NOMO-1 (cell line): ENCODE measurements at regions not wholly inside any gene's neighbourhood (a gene's known extent, or its start where the extent isn't known, plus 50 kb on each side); places are given as distances from the start of the nearest gene placed in this dataset.

Experiments used
- DNase-seq, 2 experiments: peaks; one replicate each; lab custom pipeline; 2025; ENCODE audit not compliant: unreplicated experiment in 2 of 2; lab: John Stamatoyannopoulos, UW

DNA sequence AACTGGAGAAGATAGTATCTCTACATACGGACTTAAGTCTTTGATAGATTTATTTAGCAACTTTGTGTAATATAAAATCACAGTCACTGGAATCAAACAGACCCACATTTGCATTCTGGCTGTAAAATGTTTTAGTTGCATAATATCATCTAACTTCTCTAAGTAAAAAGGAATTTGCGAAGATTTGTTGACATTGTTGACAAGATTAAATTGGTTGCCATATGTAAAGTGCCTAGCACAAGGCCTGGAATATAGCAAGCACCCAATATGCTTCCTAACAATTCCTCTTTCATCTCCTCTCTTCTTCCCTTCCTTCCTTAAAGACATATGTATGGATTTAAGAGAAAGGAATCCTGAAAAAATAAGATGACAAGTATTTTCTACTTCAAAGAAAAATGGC, 295.4 kb upstream of the PPFIA2 start:
- no peak for DNase-seq

DNA sequence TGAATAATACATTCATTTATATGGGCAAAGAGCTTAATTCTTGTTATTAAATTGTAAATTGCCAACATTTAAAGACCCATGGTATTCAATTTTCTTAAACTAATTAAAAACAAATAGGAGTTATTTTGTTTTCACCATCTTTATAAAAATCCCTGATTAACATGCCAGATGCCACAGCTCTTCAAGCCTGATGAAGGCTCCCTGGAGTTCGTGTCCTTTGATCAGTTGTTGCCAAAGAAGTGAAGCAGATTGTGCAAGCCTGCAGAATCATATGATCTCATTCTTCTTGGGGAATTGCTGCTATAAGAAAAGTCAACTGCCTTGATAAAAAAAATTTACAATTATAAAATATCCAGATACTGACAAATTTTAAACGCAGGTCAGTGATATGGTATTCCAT, 288.3 kb upstream of the PPFIA2 start:
- DNase-seq, result no peak

DNA sequence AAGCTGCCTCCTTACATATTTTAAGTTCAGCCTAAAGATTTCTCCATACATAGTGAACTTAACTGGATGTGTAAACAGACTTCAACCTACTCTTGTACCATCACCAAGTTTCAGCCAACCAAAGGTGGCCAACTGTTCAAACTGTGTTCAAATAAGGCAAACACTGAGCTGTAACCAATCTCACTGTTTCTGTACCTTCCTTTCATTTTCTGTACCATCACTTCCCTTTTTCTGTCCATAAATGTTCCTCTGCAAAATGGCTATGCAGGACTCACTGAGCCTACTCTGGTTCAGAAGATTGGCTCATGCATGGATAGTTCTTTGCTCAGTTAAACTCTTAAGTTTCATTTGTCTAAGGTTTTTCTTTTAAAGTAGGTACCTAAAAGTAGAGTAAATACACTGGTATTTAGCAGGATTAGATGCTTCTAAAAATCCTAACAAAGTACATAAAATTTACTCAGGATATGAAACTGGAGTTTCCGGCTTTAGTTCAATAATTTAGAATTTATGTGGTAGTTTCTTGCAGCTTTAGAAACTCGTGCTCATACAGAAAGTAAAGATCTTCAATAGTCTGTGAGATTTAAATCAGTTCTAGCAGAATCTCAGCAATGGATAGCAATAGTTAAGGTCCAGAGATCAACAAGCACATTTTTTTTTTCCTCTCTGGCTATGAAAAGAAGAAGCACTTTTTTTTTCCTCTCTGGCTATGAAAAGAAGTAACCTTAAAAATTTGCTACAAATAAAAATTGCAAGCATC, 282.0 kb upstream of the PPFIA2 start:
- DNase-seq, result peak; percentile 19 to 75

DNA sequence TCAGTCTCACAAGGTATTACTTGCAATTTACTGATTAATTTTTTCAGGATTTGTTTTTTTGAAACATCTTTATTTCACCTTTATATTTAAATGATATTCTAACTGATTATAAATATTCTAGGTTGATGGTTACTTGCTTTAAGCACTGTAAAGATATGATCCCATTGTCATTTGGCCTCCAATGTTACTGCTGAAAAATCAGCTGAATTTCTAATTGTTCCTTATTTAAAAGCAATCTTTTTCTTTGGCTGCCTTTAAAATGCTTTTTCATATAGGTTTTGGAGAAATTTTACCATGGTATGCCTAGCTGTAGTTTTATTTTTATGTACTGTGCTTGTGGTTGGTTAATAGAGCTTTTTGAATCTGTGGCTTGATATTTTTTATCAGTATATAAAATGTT, 275.6 kb upstream of the PPFIA2 start:
- DNase-seq, result no peak

DNA sequence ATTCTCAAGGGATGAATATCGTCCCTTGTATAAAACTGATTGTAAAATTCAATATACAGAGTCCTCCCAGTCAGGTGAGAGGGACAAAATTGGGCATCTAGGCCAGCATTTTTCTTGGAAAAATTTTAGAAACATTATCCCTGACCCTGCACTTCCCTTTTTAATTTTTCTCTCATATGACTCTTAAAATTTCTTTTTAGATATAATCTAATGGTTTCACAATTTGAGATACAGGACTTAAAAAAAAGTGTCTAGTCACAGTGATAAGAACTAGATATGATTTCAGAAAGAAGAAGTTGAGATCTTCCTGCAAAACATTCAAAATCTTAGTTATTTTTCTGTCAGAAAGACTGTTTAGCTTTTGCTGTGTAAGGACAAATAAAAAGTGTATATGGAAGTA, 270.8 kb upstream of the PPFIA2 start:
- DNase-seq, result peak; percentile 7 to 48

DNA sequence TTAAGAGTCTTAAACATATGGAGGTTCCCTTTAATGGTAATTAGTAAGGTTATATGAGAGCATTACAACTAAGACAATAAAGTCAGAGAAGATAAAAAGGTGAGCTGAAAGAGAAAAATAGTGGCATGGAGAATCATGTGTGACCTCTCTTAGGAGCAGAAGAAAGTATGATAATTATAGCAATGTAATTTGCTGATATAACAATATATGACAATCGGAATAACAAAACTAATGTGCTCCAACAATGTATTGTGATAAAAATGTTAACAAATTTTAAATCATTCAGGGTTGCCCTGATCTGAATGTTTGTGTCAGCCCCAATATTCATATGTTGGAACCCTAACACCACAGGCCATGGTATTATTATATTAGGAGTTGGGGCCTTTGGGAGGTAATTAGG, 269.6 kb upstream of the PPFIA2 start:
- DNase-seq, result no peak

DNA sequence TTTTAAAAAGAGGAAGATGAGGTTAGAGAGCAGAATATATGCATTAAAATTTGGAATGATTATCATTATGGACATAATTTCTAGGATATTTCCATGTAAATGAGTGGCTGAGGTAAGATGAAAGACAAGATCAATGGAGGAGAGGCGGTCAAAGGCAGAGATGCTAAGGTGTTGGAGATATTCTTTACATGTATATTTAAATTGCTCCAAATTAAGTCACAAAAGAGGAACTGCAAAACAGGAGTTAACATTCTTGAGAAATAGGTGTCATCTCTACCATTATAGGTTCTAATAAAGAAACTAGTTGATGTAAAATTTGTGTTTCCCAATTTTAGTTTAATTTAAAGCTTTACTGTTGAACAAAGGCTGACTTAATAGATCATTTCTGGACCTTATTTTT, 268.5 kb upstream of the PPFIA2 start:
- DNase-seq, result peak; percentile 45 to 80

DNA sequence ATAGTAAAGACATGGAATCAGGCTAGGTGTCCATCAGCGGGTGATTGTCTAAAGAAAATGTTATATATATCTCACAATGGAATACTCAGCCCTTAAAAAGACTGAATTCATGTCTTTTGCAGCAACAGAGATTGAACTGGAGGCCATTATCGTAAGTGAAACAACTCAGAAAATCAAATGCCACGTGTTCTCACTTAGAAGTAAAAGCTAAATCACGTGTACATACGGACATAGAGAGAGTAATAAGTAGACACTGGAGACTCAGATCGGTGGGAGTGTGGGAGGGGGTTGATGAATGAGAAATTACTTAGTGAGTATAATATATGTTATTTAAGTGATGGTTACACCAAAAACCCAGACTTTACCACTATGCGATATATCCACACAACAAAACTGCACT, 266.3 kb upstream of the PPFIA2 start:
- DNase-seq, result no peak

DNA sequence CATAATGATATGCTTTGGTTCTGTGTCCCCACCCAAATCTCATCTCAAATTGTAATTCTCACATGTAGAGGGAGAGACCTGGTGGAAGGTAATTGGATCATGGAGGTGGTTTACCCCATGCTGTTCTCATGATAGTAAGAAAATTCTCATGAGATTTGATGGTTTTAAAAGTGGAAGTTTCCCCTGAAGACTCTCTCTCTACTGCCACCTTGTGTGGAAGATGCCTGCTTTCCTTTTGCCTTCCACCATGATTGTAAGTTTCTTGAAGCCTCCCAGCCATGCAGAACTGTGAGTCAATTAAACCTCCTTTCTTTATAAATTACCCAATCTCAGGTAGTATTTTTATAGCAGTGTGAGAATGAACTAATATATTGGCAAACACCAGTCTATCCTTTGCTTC, 260.4 kb upstream of the PPFIA2 start:
- no peak for DNase-seq

DNA sequence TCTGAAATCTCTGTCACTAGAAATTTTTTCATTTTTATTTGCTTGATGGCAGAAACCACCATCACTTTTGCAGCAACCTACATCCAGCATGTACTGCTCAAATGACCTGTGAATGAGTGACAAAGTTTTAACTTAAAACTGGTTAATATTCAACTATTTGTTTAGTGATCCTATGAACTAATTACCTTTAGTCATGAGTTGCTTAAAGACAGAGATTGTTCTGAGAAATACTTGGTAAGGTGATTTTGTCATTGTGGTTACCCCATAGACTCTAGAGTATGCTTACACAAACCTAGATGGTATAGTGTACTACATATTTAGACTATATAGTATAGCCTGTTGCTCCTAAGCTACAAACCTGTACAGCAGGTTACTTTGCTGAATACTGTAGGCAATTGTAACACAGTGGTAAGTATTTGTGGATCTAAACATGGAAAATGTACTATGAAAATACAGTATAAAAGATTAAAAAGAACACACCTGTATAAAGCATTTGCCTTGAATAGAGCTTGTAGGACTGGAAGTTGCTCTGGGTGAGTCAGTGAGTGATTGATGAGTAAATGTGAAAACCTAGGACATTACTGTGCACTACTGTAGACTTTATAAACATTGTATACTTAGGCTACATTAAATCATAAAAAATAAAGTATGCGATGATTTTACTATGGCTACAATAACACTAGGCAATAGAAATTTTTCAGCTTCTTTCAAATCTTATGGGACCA, 256.6 kb upstream of the PPFIA2 start:
- no peak for DNase-seq

DNA sequence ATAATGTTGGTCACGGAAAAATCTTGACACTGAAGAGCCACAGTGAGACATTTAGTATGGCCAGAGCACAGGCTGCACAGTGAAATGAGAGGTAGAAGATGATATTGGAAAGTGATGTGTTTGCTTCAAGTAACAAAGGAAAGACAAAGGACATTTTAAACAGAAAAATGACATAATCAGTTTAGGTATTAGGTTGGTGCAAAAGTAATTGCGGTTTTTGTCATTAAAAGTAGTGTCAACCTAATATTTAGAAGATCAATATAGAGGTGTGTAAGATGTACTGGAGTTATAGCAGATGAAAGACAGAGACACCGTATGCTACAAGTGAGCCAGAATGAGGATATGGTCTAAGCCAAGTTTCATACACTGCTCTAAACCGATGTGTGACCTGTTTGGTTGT, 253.0 kb upstream of the PPFIA2 start:
- no peak for DNase-seq

DNA sequence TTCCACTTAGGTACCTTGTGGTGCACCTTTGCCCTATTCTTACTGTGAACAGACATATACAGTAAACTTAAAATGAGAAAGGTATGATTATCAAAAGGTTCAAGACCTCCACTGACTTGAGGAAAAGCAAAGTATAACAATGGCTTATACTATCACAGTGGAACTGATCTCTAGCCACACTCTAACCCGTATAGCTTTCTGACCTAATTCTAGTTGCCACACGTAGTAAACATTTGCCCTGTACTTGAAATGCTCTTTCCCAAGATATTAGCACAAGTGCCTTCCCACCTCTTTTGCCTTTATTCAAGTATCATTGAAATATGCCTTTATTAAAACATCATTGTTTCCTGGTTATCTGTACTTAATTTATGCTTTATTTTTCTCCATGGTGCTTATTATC, 250.4 kb upstream of the PPFIA2 start:
- no peak for DNase-seq

DNA sequence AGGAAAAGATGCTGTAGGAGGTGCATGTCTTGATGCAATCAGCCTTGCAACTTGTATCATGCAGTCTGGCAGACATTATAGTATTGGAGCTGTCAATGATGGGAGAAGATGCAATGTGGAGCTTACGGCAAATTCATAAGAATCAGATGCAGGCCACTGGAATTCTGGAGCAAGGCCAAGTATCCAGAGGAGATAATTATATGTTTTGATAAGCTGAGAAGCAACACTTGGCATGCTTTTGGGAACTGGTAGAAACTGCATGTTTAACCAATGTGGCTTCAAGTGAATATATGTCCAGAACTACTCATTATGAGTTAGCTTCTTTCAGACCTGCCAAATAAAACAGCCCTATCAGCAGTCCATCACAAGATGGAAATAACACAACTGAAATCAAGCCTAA, 249.1 kb upstream of the PPFIA2 start:
- no peak for DNase-seq

DNA sequence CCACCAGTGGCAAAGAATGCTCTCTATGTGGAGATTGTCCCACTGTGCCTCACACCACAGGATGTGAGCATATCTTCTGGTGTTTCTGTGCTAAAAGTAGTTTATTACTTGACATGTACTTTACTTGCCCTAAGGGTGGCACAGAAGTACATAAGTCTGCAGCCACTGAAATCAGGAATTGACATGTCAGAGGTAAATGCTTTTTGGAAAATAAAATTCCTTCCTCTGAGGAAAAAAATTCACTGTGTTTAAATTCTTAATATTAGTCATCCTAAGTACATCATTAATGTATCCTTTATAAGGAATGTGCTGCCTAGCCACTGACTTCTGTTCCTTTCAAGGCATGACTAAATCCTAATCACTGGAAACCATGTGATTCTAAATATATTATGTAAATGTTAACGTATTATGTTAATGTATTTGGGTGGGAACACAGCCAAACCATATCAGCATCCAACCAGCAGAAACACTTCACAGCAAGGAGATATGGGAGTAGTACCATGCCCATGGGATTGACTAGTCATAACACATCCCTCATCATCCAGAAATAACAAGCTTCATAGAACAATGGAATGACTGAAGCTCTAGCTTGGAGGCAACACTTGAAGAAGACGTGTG, 239.7 kb upstream of the PPFIA2 start:
- no peak for DNase-seq

DNA sequence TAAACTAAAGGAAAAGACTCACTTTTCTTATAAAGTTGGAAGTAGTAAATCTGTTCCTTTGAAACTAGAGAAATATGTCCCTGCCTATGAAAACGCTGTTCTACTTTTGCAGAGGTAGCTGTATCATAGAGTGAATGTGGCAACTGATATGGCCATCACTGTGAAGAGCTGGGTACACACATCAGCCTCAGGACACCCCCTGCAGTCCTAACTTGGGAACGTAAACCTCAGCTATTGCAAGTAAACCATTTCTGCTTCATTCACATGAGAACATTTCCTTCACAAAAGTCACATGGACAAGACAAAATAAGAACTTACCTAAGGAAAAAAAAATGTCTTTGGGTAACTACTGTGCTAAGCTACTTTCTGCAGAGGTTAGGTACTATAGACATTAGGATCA, 233.3 kb upstream of the PPFIA2 start:
- DNase-seq, result peak in 1 of 2 experiments; percentile 46

DNA sequence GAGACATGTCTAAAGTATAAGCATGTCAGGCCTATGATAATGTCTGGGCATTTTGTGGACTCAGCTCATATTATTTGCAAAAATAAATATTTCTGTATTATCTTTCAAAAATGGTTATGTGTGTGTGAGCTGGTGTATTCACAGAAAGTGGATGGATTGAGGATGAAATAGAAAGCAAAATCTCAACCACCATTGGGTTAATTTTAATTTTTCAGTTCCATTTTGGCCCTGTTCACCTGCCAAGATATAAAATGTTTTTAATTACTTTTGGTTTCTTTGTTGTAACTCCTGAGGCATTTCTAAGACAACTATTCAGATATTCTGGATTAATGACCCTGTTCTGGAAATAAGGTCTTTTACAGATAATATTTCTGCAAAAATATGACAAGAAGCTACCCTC, 232.7 kb upstream of the PPFIA2 start:
- no peak for DNase-seq

DNA sequence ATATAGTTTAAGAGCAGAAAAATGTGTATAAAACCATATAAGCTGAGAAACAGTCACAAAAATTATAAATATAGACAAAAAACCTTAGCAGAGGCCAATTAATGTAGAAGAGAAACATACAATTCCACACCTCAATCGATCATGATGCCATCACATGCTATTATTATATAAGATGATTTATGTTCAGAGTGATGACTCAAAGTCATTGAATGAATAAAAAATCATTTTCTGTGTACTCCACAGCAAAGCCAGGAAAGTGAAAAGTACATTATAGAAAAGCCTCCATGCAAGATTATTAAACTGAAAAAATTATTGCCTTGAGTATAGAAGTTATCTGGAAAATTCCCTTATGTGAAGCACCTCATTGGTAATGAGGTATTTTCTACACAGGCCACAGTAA, 229.2 kb upstream of the PPFIA2 start:
- no peak for DNase-seq

DNA sequence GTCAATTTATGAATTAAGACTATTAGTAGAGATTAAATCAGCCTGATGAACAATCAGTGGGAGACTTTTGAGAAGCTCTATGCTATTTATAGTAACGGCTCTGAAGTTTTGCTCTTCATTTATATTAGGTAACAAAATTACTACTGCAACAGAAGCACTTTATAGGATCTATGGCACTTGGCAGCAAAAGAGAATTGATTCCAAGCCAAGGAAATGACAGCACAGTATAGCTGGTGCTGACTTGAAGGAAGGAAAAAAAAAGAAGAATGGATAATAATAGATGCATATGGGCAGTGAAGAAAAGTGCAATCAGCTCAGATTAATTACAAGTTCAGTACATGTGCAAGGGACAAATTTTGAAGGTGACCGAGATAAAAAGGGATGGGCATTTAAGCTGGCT, 228.2 kb upstream of the PPFIA2 start:
- DNase-seq, result no peak

DNA sequence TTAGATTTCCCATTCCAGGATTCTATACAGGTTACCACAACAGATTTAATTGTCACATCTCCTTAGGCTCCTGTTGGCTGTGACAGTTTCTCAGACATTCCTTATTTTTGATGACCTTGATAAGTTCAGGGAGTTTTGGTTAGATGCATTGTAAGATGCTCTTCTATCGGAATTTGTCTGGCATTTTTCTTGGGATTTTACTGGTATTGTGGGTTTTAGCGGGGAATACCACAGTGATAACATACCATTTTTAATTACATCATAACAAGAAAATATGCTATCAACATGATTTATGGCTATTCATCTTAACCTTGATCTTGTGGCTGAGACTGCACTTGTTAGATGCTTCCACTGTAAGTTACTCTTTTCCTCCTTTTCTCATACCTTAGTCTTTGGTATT, 217.5 kb upstream of the PPFIA2 start:
- DNase-seq, result no peak

DNA sequence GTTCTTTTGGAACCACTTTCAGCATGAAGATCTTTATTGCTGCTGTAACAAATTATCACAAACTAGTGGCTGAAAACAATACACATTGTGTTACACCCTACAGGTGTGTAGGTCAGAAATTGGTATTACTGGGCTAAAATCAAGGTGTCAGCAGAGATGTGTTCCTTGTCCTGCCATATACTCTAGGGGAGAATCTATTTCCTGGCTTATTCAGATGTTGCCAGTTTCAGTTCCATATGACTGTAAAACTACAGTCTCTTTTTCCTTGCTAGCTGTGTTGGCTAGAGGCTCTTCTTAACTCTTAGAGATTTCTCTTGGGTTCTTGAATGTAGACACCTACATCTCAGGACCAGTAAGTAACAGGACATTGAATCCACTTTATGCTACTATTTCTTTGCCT, 215.6 kb upstream of the PPFIA2 start:
- no peak for DNase-seq

DNA sequence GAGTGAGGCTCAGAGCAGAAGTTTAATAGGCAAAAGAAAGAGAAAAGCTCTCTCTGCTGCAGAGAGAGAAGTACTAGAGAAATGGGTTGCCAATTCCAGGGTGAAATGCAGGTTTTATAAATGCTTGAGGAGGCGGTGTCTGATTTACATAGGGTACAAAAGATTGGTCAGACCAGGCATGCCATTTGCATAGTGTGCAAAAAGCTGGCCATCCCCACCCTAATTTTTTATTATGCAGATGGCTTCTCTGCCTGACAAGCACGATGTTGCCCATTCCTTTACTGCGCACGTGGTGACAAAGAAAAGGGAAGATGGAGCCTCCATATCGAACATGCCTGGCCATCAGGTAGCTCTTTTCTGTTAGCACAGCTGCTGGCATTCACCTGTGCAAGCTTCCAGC, 209.3 kb upstream of the PPFIA2 start:
- no peak for DNase-seq

DNA sequence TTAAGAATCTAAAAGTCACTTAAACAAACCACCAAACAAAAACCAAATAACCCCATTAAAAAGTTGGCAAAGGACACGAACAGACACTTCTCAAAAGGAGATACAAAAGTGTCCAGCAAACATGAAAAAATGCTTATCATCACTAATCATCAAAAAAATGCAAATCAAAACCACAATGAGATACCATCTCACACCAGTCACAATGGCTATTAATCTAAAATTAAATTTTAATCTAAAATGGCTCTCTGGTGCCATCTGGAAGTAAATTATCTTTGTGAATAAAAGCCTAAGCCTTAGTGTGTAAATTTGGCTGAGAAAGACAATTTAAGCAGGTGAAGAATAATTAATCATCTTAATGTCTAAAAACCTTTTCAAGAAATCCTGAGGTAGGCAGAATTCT, 204.5 kb upstream of the PPFIA2 start:
- no peak for DNase-seq
